NOMO-1 (cell line): ENCODE measurements at regions not wholly inside any gene's neighbourhood (a gene's known extent, or its start where the extent isn't known, plus 50 kb on each side); places are given as distances from the start of the nearest gene placed in this dataset.
"Not testable (repeated sequence)": the region's sequence is repeated elsewhere in the genome, so short reads cannot be mapped to it uniquely, and the experiment has no call there.

Experiments
- DNase-seq, 2 experiments: peaks; one replicate each; lab custom pipeline; 2025; ENCODE audit not compliant: unreplicated experiment in 2 of 2; lab: John Stamatoyannopoulos, UW

DNA sequence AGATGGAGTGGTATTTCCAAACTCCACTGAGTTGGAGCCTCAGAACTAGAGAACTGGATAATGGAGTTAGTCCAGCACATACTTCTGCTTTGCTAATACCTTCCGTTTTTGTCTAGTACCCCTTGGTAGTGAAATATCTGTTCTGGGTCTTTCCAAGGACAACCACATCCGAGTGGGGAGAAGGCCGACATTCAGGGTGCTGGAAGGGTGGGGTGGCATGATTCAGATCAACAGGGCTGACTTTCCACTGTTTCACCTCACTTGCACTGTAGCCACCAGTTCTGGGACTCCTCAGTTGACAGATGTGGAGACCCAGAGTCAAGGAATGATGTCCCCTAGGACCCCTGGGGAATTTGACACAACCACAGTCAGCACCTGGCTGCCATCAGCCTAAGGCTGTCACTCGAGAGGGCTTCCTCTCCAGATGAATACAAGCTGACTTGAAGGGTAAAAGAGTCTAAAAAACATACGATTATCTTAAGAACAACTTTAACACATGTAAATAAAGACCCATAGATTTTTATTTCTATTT is 84.8 kb upstream of the HNF1B start:
- peak in 1 of 2 experiments; percentile 15 for DNase-seq

DNA sequence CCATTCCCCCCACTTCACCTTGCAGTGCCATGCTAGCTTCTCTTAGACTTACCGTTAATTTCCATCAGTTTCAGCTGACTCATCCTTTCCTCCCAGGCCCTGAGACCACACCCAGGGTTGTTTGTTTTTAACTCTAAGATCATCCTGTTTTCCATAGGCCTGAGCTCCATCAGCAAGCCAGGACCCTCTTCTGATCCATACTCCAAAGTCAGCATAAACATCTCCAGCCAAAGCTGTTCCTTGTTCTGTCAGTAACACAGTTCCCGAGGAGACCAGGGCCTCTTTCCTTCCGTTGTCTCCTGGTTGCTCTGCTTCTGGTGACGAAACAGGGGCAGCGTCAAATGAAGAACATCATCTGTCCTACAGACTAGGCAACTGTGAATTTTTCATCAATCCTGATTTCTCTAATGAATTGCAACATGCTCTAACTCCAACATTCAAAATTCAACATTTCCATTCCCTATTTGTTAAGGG is 83.8 kb upstream of the HNF1B start:
- DNase-seq = peak in 1 of 2 experiments; percentile 71

DNA sequence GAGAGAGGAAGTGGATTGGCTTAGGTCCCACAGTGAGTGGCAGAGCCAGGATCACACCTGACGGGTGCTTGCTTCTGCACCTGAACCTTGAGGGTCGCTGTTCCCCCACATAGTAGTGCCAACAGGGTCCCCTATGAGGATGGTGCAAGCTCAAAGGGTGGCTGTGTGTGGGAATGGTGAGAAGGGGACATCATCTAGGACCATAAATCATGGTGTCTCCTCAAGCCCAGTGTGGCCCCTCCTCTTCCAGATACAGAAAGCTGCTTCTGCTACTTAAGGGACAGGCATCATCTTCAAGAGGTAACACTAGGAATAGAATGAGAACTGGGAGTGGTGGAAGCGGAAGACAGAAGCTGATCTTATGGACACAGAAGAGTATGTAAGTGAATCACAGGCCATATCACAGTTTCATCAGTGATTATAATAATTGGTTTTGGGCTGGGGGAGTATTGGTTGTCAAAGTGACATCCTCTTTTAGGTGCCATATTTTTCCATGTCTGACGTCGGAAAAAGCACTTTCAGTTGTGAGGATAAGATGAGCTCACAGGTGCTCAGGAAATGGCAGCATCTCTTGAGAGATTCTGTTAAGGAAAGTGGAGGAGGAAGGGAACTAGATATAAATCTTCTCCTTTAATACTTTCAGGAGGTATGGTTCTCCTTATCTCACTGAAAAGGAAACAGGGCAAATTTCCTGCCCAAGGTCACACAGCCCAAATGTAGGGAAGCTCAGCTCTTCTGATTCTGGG is 83.2 kb upstream of the HNF1B start:
- no peak for DNase-seq

DNA sequence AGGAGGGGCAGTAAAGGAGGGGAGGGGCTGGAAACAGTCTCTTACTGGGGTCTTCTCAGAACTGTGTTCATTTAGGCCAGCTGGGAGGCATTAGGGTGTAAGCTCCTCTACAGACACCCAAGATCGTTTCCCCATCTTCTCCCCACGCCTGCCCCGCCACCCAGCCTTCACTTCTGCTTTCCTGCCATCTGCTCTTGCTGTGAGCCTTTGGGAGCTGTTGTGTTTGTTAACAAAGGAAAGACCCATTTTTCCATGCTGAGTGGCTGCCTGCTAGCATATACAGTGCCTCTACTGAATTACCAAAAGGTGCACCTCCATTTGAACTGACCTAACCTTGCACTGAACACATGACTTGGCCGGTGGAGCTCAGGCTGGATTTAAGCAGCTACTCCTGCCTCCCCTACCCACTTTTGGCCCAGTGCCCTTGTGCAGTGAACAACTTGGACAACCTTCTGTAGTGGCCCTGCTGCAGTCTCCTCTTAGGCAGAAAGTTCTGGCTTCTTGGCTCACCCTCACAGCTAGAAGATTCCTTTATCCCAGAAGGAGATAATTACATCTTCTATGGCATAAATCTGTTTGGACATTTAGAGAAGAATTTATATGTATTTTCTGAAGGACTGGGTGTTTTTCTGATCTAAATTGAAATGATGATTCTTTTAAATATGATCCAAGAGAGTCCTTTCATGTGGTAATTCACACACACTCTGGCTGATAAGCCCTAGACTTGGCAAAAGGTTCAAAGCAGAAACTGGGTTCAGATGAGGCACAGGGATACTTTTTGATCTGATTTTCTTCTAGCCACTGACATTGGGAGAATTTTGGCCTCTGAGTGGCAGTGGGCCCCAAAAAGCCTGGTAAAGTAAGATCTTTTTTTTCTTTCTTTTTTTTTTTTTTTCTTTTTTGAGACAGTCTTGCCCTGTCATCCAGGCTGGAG is 81.9 kb upstream of the HNF1B start:
- DNase-seq = peak; percentile 71 to 81

DNA sequence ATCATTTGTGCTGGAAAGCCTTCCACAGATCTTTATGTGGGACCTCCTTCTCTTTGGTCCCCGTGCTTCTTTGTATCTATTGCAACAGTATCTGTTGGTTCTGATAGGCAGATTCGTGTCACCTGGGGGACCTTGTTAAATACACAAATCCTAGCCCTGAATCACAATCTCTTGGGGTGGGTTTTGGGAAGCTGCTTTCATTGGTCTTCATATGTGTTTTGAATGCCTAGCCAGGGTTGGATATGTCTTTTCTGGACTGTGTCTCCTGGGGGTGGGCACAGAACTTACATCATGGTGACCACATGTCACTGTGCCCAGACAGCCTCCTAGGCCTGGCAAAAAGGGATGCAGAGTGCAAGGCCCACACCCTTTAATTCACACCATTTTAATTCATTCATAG is 81.0 kb upstream of the HNF1B start:
- DNase-seq = no peak

DNA sequence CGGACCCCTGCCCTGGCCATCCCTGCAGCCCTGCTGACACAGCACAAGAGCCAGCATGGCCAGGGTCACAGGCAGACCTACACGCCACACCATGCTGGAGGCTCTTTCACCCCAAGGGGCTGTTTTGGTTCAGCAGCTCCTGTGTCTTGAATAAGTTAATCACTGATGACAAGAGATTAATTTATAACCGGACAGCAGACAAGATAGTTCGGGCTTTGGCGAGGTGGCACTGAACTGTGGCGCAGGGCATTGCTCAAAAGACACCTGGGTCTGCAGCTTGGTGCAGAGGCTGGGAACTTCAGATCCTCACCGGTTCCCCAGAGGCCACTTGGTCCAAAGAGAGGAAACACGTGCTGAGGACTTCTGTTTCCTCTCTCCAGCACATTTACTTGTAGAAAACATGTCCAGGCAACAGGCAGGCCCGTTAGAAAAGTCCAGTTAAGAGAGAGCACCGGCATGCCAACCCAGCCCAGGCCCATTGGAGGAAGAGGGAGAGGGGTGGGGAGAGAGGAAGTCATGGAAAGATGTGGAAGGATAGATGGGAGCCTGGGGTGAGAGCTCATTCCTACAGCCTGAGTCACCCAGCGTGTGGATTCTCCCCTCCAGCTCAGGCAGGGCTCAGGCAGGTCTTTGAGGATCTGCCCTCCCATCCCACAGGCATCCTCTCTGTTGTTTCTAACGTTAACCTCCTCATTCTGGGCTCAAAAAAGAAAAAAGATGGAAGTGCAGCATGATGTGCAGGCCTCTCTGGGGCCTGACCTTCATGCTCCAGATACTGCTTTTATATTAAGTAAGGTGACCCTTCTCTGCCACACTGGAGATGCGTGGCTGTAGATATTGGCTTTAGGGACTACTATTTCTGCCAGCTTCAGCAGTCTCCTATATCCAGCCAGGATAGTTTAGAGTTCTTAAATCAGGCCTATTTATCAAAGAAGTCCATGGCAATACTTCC is 80.0 kb upstream of the HNF1B start:
- no peak for DNase-seq

DNA sequence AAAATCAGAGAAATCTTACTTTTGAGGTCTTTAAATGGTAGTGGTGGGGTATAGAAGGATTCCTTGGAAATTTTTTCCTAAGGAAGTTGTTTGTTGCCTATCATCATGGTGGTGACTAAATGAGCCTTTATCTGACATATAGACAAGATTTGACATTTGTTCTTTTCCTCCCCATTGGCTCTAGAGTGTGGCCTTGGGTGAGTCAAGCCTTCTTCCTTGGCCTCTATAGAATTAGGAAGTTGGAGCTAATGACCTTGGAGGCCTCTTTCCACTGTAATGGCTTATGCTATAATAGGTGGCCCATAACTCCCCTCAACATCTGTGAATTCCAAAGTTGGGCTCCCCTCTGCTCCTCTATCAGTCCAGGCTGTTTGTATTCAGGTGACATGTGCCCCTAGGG is 79.1 kb upstream of the HNF1B start:
- DNase-seq = peak in 1 of 2 experiments; percentile 40

DNA sequence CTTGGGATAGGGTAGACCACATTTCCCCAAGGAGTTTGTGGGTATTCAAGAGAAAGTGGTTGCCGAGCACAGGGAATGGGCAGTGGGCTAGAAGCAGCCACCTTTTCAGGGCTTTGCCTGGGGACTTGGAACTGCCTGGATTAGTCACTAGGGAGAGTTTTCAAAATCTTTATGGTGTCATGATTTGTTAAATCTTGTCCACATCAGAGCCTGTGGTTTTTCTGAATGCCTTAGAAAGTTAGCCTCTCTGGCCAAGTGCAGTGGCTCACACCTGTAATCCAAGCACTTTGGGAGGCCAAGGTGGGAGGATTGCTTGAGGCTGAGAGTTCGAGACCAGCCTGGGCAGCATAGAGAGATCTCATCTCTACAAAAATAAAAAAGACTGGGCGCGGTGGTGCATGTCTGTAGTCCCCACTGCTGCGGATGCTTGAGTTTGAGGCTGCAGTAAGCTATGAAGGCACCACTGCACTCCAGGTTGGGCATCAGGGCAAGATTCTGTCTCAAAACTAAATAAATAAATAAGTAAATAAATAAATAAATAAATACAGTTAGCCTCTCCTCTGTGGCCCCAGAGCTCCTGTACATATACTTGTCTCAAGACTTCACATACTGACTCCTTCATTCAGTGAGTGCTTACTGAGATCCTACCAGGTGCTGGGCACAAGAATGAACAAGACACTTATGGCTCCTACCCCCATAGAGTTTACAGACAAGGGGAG is 76.3 kb upstream of the HNF1B start:
- DNase-seq = no peak

DNA sequence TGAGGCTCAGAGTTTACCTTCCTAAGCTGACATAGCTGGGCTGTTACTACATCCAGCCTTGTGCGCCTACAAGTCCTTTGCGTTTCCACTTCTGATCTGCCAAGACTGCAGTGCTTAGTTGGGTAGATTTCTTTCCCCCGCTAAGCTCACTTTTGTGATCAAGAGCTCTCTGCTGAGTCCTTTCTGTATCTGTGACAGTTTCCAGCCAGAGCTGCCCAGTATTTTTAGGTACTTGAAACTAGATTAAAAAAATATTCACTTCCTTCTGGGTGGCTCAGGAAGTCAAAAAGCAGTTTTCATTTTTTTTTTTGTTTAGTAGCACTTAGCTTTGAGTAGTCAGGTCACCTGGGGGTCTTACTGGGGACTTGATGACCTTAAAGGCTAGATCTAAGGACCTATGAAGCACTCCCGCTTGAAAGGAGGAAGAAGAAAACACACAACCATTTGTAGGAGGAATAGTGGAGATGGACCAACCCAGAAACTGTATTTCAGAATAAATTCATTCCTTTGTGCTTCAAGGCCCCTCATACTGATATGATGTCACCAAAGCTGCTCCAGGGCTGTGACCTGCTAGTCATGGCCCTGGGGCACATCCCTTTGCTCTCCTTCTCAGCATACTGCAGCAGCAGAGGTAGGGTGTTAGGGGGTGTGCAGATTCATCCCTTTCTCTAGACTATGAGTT is 75.6 kb upstream of the HNF1B start:
- DNase-seq = peak; percentile 36 to 47

DNA sequence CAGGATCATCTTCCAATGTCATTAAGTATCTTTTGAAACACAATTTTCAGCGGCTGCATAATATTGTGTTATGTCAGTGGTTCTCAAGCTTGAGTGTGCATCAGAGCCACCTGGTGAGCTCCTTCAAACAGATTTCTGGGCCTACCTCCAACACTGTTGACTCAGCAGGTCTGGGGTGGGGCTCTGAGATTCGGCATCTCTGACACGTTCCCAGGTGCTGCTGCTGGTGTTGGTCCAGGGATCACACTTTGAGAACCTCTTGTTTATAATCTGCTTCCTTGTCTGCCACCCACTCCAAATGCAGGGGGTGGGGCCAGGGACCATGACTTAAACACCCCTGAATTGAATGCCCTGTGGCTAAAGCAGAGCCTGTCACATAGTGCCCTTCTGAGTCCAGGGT is 73.8 kb upstream of the HNF1B start:
- DNase-seq = no peak

DNA sequence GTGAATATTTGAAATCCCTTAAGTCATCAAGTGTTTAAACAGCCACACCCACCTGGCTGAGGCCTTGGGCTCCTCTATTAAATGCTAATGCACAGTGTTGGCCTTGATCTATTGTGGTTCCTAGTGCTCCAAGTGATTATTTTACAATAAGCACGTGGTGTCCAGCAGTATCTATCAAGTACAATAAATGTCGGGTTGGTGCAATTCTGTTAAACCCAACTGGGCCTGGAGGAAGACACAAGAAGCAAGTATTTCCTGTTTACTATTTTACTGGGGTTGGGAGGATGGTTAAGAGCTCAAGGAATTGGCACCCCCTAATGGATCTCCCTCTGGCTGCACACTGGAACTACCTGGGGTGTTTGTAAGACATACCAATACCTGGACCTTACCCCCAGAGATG is 72.1 kb upstream of the HNF1B start:
- DNase-seq = no peak

DNA sequence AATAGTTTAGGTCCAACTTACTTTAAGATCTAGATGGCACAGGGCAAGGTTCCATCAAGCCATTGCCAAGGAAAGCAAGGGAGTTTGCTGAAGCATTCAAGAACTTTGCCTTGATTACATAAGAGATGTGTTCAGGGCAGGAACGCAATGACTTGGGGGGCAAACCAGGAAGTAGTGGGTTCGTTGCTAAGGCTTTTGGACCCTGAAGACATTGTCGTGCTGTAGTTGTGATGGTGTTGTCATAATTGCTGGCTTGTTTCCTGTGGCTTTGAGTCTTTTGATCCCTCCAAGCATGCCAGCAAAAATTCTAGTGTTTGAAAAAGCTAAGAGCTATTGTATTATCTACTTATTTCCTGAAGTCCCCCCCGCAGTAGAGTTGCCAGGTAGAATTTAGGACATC is 70.7 kb upstream of the HNF1B start:
- peak in 1 of 2 experiments; percentile 13 for DNase-seq

DNA sequence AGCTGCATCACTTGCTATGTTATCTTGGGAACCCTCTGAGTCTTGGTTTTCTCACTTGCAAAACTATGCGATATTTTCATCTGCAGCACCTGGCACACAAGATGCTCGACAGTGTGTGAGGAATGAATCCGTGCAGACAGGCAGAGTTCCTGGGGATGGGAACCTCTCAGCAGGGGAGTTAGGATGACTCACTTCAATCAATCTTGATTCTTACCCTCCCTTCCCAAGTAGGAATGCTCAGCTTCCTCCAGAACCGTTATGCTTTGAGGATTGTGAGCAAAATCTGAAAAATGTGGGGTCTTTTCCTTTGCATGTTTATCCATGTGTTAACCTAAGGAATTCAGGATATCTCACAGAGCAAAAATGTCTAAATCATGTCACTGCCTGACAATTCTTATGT is 68.9 kb upstream of the HNF1B start:
- no peak for DNase-seq

DNA sequence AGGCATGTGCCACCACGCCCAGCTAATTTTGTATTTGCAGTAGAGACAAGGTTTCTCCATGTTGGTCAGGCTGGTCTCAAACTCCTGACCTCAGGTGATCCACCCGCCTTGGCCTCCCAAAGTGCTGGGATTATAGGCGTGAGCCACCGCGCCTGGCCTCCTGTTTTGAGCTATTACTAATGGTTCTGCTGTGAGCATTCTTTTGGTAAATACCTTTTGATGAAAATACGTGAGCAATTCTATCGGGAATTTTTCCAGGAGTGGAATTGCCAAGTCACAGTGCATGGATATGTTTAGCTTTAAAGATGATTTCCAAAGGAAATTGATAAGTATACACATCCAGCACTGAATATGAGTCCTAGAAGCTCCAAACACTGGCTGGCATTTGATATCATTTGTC is 64.0 kb upstream of the HNF1B start:
- DNase-seq = not testable (repeated sequence)

DNA sequence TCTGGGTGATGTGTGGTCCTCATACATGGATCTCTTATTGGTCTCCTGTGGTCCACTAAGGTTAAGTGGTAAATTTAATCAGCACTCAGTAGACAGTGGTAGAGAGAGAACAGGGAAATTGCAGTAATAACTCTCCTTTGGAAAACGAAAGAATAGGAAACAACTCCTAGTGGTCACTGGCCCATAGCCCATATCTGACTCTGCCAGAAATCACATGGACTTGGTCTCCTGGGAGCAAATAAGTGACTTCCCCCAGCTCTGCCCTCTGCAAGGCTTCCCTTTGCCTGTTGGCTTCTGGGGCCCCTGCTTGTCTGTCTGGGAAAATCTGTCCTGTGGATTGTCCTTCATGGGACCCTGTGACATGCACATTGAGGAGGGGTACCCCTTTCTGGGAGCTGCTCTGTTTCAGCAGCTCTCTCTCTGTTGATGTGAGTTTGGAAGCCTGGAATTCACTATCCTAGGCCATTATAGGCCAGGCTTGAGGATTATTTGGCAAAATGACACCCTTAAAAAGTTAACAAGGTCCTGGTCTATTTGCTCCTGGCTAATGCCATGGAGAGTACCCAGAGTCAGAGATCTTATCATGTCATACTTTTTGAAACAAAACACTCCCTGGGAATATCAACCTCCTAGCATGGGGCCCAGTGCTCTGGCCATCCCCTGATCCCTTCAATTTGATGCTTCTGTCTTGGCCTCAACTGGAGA is 58.0 kb upstream of the HNF1B start:
- DNase-seq = no peak

DNA sequence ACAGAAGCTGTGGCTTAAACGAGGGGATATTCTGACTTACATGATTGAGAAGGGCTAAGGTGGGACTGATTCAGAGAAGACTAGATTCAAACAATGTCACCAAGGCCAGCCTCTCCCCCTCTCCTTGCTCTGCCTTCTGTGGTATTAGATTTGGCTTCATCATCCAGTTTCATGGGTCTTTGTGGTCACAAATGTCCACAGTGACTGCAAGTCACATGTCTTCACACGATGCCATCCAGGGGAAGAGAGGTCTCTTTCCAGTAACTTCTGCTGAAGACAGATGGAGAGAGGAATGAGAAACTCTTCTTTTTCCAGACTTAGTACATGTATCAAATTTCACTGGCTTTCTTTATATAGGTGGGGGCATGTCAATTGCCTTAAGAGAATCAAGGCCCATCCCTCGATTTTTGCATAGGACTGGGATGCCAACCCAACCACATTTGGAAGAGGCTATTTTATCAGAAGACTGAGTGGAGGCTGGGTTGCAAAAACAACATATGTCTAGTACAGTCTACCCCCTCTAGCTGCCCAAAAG is 57.3 kb upstream of the HNF1B start:
- DNase-seq = no peak

DNA sequence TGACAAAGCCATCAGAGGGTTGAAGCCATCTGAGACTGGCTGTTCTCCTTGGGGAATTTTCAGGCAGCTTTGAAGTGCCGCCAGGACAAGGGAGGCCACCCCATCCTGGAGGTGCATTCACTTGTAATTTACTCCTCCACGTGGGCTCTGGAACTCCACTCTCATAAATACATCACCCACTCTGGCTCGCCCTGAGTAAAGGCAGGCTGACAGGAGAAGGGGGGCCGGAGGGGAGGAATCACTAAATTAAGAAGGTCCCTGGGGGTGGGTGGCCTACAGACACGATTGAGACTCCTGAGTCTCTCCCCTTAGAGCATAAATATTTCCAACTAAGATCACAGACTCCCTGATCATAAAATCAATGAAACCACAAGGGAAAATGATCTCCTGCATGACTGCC is 56.3 kb upstream of the HNF1B start:
- DNase-seq = no peak

DNA sequence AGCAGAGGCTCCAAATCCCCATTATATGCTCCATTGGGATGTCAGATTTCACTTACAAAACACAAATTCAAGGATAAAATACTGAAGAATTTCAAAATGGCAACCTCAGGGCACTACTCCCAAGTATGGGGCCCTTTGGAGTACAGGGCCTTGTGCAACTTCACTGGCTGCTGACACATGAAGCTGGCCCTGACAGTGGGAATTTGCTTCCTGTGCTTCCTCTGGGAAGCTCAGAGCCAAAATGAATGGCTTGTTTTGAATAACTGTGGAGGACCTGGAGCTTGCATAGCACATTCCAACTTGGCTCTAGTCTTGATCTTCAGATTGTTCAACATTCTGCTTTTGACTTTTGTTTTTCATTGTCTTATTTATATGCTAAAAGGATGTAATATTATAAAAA is 52.3 kb upstream of the HNF1B start:
- DNase-seq = no peak
